Glutamatergic neuron (in vitro differentiated cells): ENCODE measurements at regions not wholly inside any gene's neighbourhood (a gene's known extent, or its start where the extent isn't known, plus 50 kb on each side); places are given as distances from the start of the nearest gene placed in this dataset.

Experiments used
- DNase-seq: peaks from one replicate; pipeline ENCODE4 v3.0.0; 2022
- H3K27ac Mint-ChIP-seq: one replicate; pipeline ENCODE4 v1.8.0; 2020; ENCODE audit warnings: mild to moderate bottlenecking, mixed read lengths, inconsistent platforms; ENCODE audit not compliant: unreplicated experiment
- H3K27me3 Mint-ChIP-seq: one replicate; pipeline ENCODE4 v1.8.0; 2020; ENCODE audit warnings: mild to moderate bottlenecking, moderate library complexity, mixed read lengths, inconsistent platforms; ENCODE audit not compliant: unreplicated experiment
- H3K36me3 Mint-ChIP-seq: one replicate; pipeline ENCODE4 v1.8.0; 2020; ENCODE audit warnings: mild to moderate bottlenecking, mixed read lengths, inconsistent platforms; ENCODE audit not compliant: unreplicated experiment
- H3K4me1 Mint-ChIP-seq: one replicate; pipeline ENCODE4 v1.8.0; 2020; ENCODE audit warnings: mild to moderate bottlenecking, low read depth, mixed read lengths, inconsistent platforms; ENCODE audit not compliant: unreplicated experiment
- H3K4me3 Mint-ChIP-seq: one replicate; pipeline ENCODE4 v1.8.0; 2020; ENCODE audit warnings: mild to moderate bottlenecking, mixed read lengths, inconsistent platforms; ENCODE audit not compliant: unreplicated experiment
- H3K9me3 Mint-ChIP-seq: one replicate; pipeline ENCODE4 v1.8.0; 2020; ENCODE audit warnings: mild to moderate bottlenecking, moderate library complexity, mixed read lengths, inconsistent platforms; ENCODE audit not compliant: unreplicated experiment
- TF ChIP-seq, protein P1 (sequence below): fragments of 200-600 bp; sonication (generic); IDR thresholded peaks from one replicate; pipeline ENCODE4 v1.5.0; 2021; ENCODE audit not compliant: partially characterized antibody, unreplicated experiment

DNA sequence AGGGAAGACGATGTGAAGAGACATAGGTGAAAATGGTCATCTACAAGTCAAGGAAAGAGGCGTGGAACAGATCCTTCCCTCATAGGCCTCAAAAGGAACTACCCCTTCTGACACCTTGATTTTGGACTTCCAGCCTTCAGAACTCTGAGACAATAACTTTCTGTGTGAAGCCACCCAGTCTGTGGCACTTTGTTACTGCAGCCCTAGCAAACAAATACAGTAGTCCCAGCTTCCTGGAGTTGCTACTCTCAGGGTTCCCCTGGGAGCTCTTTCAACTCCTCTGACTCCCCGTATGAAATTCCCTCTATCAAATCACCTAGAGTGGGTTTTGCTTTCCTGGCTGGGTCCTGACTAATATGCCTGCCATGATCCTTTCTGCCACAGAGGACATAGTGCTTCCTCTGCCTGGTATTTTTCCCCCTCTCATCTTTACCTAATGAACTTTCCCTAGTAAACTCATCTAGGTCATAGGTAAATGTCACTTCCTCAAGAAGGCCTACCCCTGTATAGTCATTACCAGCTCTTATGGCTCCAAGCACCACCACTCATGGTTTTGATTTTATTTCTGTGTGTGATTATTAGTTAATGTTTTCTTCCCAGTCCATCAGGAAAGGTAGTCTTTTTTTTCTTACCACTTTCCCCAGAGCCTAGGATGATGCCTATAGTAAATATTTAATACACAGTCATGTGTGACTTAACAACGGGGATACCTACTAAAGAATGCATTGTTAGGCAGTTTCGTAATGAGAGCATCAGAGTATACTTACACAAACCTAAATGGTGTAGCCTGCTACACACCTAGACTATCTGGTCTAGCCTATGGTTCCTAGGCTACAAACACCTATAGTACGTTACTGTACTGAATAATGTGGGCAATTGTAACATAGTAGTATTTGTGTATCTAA lies 111.5 kb upstream of the LGALSL start:
- peaks cover 2% of the 10 kb centered on the region for H3K9me3 Mint-ChIP-seq
- no peaks in the 10 kb centered on the region for H3K27me3 Mint-ChIP-seq
- TF ChIP-seq, protein P1, sequence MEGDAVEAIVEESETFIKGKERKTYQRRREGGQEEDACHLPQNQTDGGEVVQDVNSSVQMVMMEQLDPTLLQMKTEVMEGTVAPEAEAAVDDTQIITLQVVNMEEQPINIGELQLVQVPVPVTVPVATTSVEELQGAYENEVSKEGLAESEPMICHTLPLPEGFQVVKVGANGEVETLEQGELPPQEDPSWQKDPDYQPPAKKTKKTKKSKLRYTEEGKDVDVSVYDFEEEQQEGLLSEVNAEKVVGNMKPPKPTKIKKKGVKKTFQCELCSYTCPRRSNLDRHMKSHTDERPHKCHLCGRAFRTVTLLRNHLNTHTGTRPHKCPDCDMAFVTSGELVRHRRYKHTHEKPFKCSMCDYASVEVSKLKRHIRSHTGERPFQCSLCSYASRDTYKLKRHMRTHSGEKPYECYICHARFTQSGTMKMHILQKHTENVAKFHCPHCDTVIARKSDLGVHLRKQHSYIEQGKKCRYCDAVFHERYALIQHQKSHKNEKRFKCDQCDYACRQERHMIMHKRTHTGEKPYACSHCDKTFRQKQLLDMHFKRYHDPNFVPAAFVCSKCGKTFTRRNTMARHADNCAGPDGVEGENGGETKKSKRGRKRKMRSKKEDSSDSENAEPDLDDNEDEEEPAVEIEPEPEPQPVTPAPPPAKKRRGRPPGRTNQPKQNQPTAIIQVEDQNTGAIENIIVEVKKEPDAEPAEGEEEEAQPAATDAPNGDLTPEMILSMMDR: no peak
- no peaks in the 10 kb centered on the region for H3K4me1 Mint-ChIP-seq
- H3K4me3 Mint-ChIP-seq: no peak overlapping the region
- DNase-seq: no peak
- no peaks in the 10 kb centered on the region for H3K36me3 Mint-ChIP-seq
- H3K27ac Mint-ChIP-seq: no peak overlapping the region

- no peak for DNase-seq
- Mint-ChIP-seq H3K36me3 (no peaks in the 10 kb centered on the region), H3K4me1 (no peaks in the 10 kb centered on the region), H3K9me3 (peaks cover 2% of the 10 kb centered on the region), H3K4me3 (no peak overlapping the region), H3K27me3 (no peaks in the 10 kb centered on the region), H3K27ac (no peak overlapping the region)
- TF ChIP-seq, protein P1: no peak
Measured at GRCh38 chr2:64344999-64345576, 108.9 kb upstream of the LGALSL start.

DNA sequence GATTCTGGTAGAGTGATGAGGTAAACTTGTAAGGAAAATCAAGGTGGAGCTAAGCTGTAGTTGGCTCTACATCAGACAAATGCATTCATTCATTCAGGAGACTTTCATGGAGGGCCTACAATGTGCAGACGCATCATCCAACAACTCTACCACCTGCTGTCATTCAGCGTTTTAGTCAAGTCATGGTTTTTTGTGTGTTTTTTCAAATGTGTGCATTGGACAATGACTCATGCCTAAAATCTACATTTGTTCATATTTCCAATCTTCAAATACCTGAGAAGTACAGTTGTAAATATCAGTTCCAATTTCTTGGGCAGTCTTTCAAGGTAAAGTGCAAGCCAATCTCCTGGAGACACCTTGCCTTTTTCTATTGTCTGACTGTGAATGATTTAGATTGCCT lies 108.0 kb upstream of the LGALSL start:
- Mint-ChIP-seq H3K36me3 (no peaks in the 10 kb centered on the region), H3K27ac (no peak overlapping the region), H3K4me1 (no peaks in the 10 kb centered on the region), H3K27me3 (no peaks in the 10 kb centered on the region), H3K4me3 (no peak overlapping the region), H3K9me3 (no peaks in the 10 kb centered on the region)
- TF ChIP-seq, protein P1: no peak
- no peak for DNase-seq

DNA sequence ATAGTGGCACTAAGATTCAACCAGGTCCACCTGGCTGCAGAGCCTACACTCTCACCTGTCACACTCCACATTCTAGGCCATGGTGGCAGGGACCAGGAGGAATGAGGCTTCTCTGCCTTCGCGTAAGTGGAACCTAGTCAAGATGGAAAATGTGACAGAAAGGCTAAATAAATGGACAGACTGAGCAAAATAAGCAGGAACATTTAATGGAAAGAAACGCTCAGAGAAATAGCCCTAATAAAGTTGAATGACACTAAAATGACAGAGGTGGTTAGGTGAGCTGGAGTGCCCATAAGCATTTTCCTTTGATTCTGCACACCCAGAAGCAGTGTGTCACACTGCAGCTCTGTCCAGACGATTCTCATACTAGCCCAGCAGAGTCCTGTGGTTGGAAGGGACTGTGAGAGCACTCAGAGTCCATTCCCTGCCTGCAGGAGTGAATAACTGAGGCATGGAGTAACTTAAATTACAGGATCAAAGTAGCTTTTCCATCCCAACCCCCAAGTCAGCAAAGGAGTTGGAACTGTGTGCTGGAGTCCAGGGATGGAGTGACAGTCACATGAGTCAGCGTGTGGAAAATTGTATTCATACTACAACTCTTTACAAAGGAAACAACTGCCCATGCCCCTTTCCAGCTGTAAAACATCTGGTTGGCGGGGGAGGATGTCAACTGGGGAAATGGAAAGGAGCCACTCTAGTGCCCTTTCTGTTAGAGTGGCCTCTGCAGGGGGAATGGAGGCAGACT lies 105.4 kb upstream of the LGALSL start:
- no peak overlapping the region for H3K4me3 Mint-ChIP-seq
- H3K4me1 Mint-ChIP-seq: no peaks in the 10 kb centered on the region
- no peaks in the 10 kb centered on the region for H3K27me3 Mint-ChIP-seq
- DNase-seq: no peak
- peaks cover 7% of the 10 kb centered on the region for H3K36me3 Mint-ChIP-seq
- TF ChIP-seq, protein P1: no peak
- no peak overlapping the region for H3K27ac Mint-ChIP-seq
- peaks cover 2% of the 10 kb centered on the region for H3K9me3 Mint-ChIP-seq
